ENCODE measurements at regions not wholly inside any gene's neighbourhood (a gene's known extent, or its start where the extent isn't known, plus 50 kb on each side); places are given as distances from the start of the nearest gene placed in this dataset.

- H3K4me1 Mint-ChIP-seq: no peaks in the 10 kb centered on the region
- no peak overlapping the region for H3K27ac Mint-ChIP-seq
- intact Hi-C loops (cut with micrococcal nuclease): no loop called here
- DNase-seq (no peak), ATAC-seq (ENCODE audit: low read depth) (no peak)
- no peaks in the 10 kb centered on the region for H3K9me3 Mint-ChIP-seq
- no peak overlapping the region for H3K4me3 Mint-ChIP-seq
- POLR2A ChIA-PET: no interaction called here
- CTCF ChIA-PET: no interaction called here
- TF ChIP-seq, protein P1, sequence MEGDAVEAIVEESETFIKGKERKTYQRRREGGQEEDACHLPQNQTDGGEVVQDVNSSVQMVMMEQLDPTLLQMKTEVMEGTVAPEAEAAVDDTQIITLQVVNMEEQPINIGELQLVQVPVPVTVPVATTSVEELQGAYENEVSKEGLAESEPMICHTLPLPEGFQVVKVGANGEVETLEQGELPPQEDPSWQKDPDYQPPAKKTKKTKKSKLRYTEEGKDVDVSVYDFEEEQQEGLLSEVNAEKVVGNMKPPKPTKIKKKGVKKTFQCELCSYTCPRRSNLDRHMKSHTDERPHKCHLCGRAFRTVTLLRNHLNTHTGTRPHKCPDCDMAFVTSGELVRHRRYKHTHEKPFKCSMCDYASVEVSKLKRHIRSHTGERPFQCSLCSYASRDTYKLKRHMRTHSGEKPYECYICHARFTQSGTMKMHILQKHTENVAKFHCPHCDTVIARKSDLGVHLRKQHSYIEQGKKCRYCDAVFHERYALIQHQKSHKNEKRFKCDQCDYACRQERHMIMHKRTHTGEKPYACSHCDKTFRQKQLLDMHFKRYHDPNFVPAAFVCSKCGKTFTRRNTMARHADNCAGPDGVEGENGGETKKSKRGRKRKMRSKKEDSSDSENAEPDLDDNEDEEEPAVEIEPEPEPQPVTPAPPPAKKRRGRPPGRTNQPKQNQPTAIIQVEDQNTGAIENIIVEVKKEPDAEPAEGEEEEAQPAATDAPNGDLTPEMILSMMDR (IDR thresholded peaks at IDR 0.05): no peak
- H3K36me3 Mint-ChIP-seq (ENCODE audit: low read depth): no peaks in the 10 kb centered on the region
- no peaks in the 10 kb centered on the region for H3K27me3 Mint-ChIP-seq
Measured at GRCh38 chr2:56741601-56742102, 557.9 kb downstream of the CCDC85A start.

GRCh38 chr2:56743807-56744206, 560.0 kb downstream of the CCDC85A start:
- no peak overlapping the region for H3K27ac Mint-ChIP-seq
- TF ChIP-seq, protein P1 (IDR thresholded peaks at IDR 0.05): no peak
- no peaks in the 10 kb centered on the region for H3K36me3 Mint-ChIP-seq (ENCODE audit: low read depth)
- ChIA-PET POLR2A (no interaction called here), CTCF (no interaction called here)
- H3K9me3 Mint-ChIP-seq: no peaks in the 10 kb centered on the region
- no peaks in the 10 kb centered on the region for H3K4me1 Mint-ChIP-seq
- no peaks in the 10 kb centered on the region for H3K27me3 Mint-ChIP-seq
- DNase-seq (no peak), ATAC-seq (ENCODE audit: low read depth) (no peak)
- intact Hi-C loops (cut with micrococcal nuclease): no loop called here
- H3K4me3 Mint-ChIP-seq: no peak overlapping the region

DNA sequence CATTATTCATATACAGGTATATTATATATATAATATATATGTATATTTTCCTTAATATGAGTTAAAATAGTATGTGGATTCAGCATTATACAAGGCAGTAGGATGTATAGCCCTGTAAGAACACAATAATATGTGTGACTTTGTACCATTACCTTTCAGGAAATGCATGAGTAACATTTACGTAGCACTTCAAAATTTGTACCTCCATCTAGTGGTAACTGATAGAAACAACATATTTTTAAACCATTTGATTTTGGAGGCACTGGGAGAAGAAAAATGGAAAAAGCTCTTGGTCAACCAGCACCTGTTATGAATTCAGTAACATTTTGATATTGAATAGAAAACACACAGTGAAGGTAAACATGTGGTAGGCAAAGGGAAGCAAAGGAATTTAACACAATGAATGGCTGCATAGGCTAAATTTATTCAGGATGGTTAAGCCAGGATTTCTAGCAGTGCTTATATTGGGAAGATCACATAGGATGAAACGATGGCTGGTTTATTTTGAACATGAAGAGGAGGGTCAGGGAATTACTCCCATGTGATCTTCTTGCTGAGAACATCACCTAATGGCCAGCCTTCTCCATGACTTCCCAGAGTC, 565.5 kb downstream of the CCDC85A start:
- ChIA-PET POLR2A (no interaction called here), CTCF (no interaction called here)
- DNase-seq (no peak), ATAC-seq (ENCODE audit: low read depth) (no peak)
- TF ChIP-seq, protein P1 (IDR thresholded peaks at IDR 0.05): no peak
- Mint-ChIP-seq H3K27ac (no peak overlapping the region), H3K9me3 (no peaks in the 10 kb centered on the region), H3K36me3 (ENCODE audit: low read depth) (no peaks in the 10 kb centered on the region), H3K27me3 (no peaks in the 10 kb centered on the region), H3K4me3 (no peak overlapping the region), H3K4me1 (no peaks in the 10 kb centered on the region)
- intact Hi-C loops (cut with micrococcal nuclease): no loop called here

DNA sequence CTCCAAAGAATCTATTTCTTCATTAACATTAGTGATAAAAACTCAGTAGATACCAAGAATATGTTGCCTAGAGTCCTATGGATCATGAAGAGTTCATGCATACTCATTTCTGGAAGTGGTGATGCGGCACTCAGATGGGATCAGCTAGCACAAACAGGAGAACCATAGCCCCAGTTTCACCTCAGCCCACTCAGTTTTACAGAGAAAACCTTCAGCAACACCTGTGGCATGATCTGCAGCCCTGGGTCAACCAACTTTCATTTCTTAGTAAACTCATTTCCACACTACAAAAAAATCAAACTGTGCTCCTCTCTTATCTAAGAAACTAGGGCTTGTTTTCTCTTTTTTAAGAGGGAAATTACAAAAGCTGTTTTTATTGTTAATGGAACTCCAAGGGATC, 569.4 kb downstream of the CCDC85A start:
- no peaks in the 10 kb centered on the region for H3K36me3 Mint-ChIP-seq (ENCODE audit: low read depth)
- intact Hi-C loops (cut with micrococcal nuclease): no loop called here
- H3K27me3 Mint-ChIP-seq: no peaks in the 10 kb centered on the region
- ATAC-seq (ENCODE audit: low read depth) (no peak), DNase-seq (no peak)
- no peak overlapping the region for H3K27ac Mint-ChIP-seq
- ChIA-PET POLR2A (no interaction called here), CTCF (no interaction called here)
- H3K4me1 Mint-ChIP-seq: no peaks in the 10 kb centered on the region
- TF ChIP-seq, protein P1 (IDR thresholded peaks at IDR 0.05): no peak
- no peaks in the 10 kb centered on the region for H3K9me3 Mint-ChIP-seq
- no peak overlapping the region for H3K4me3 Mint-ChIP-seq

GRCh38 chr2:56754066-56754615, 570.4 kb downstream of the CCDC85A start:
- no peak for DNase-seq
- intact Hi-C loops (cut with micrococcal nuclease): no loop called here
- ChIA-PET POLR2A (no interaction called here), CTCF (no interaction called here)
- Mint-ChIP-seq H3K27me3 (no peaks in the 10 kb centered on the region), H3K4me3 (no peak overlapping the region), H3K27ac (no peak overlapping the region), H3K4me1 (no peaks in the 10 kb centered on the region), H3K36me3 (ENCODE audit: low read depth) (no peaks in the 10 kb centered on the region), H3K9me3 (no peaks in the 10 kb centered on the region)
- TF ChIP-seq, protein P1 (IDR thresholded peaks at IDR 0.05): no peak
- ATAC-seq (ENCODE audit: low read depth): no peak

All from activated B cell treated with CpG ODN at 0.5 μM for 24 hours (primary cell).